Fibroblast of lung (primary cell): ENCODE measurements at regions not wholly inside any gene's neighbourhood (a gene's known extent, or its start where the extent isn't known, plus 50 kb on each side); places are given as distances from the start of the nearest gene placed in this dataset.
A peak's percentile ranks its signal among the peaks of the same experiment; 100 is the strongest.

Source experiments
- DNase-seq, 2 donors: peaks; one replicate each; pipeline versions ENCODE4 v3.0.0 to v3.0.0-alpha.2; 2010; ENCODE audit warnings: low read depth in 2 of 2
- H2AFZ ChIP-seq: 2 replicates; pipeline ENCODE4 v1.5.1; 2012; ENCODE audit warnings: low read length, control low read depth, inconsistent platforms
- H3K27ac ChIP-seq: 2 replicates; pipeline ENCODE4 v1.5.1; 2011; ENCODE audit warnings: low read length, control low read depth; ENCODE audit not compliant: insufficient read depth
- H3K27me3 ChIP-seq: 2 replicates; pipeline ENCODE4 v1.5.1; 2011; ENCODE audit warnings: mild to moderate bottlenecking, low read length; ENCODE audit not compliant: control insufficient read depth, insufficient read depth
- H3K36me3 ChIP-seq: 2 replicates; pipeline ENCODE4 v1.5.1; 2011; ENCODE audit warnings: low read length; ENCODE audit not compliant: control insufficient read depth, insufficient read depth
- H3K4me1 ChIP-seq: 2 replicates; pipeline ENCODE4 v1.5.1; 2011; ENCODE audit warnings: low read length; ENCODE audit not compliant: control insufficient read depth, insufficient read depth; ENCODE audit errors: extremely low read depth
- H3K4me2 ChIP-seq: 2 replicates; pipeline ENCODE4 v1.5.1; 2011; ENCODE audit warnings: low read length, control low read depth; ENCODE audit not compliant: insufficient read depth; ENCODE audit errors: extremely low read depth
- H3K4me3 ChIP-seq, 4 experiments: fragments of 200-600 bp in 1 of 4; sonication (generic) in 1 of 4; replicated peaks in 1 of 4; 2 replicates each; pipeline ENCODE4 v1.5.1; 2011 to 2016; ENCODE audit warnings: low read length in 4 of 4, low read depth in 3 of 4, mild to moderate bottlenecking in 3 of 4, control low read depth in 2 of 4, inconsistent platforms in 1 of 4, mixed read lengths in 1 of 4; ENCODE audit not compliant: insufficient read depth in 1 of 4; ENCODE audit errors: control extremely low read depth in 1 of 4
- H3K79me2 ChIP-seq: 2 replicates; pipeline ENCODE4 v1.5.1; 2012; ENCODE audit warnings: mild to moderate bottlenecking, low read length, inconsistent platforms; ENCODE audit not compliant: control insufficient read depth, insufficient read depth
- H3K9ac ChIP-seq: 2 replicates; pipeline ENCODE4 v1.5.1; 2011; ENCODE audit warnings: mild to moderate bottlenecking, low read length, control low read depth; ENCODE audit not compliant: insufficient read depth
- H3K9me3 ChIP-seq: 2 replicates; pipeline ENCODE4 v1.5.1; 2012; ENCODE audit warnings: low read depth, low read length; ENCODE audit not compliant: control insufficient read depth, insufficient read depth
- H4K20me1 ChIP-seq: 2 replicates; pipeline ENCODE4 v1.5.1; 2011; ENCODE audit warnings: low read length; ENCODE audit not compliant: control insufficient read depth, insufficient read depth; ENCODE audit errors: extremely low read depth
- CTCF ChIP-seq, 2 donors: IDR thresholded peaks in 1 of 2; conservative IDR thresholded peaks in 1 of 2; 1 replicate in 1 of 2; 2 replicates in 1 of 2; pipeline ENCODE4 v1.5.1; 2011 to 2012; ENCODE audit warnings: low read length in 2 of 2, control low read depth in 1 of 2, inconsistent platforms in 1 of 2, low read depth in 1 of 2, mild to moderate bottlenecking in 1 of 2
- EZH2 ChIP-seq: IDR thresholded peaks from 2 replicates; pipeline ENCODE4 v1.5.1; 2012; ENCODE audit warnings: low read length, control low read depth, mild to moderate bottlenecking; ENCODE audit errors: missing control alignments

GRCh38 chr2:221005338-221005737, 566.8 kb downstream of the EPHA4 start:
- Histone ChIP-seq H3K36me3 (no peaks in the 10 kb centered on the region), H3K79me2 (no peaks in the 10 kb centered on the region), H3K9ac (no peak overlapping the region), H4K20me1 (no peaks in the 10 kb centered on the region), H3K4me3 (no peak overlapping the region), H2AFZ (no peak overlapping the region), H3K4me2 (no peak overlapping the region), H3K27ac (no peak overlapping the region), H3K27me3 (no peaks in the 10 kb centered on the region), H3K9me3 (no peaks in the 10 kb centered on the region), H3K4me1 (no peaks in the 10 kb centered on the region)
- TF ChIP-seq EZH2 = no peak
- no peak for TF ChIP-seq CTCF (conservative IDR thresholded peaks at IDR 0.05 in 1 of 2, IDR thresholded peaks at IDR 0.05 in 1 of 2; ENCODE audit: low read depth in 1 of 2, low read length in 2 of 2)
- no peak for DNase-seq

- no peak overlapping the region for H3K4me3 ChIP-seq
- no peak for TF ChIP-seq CTCF (conservative IDR thresholded peaks at IDR 0.05 in 1 of 2, IDR thresholded peaks at IDR 0.05 in 1 of 2; ENCODE audit: low read depth in 1 of 2, low read length in 2 of 2)
- no peak for TF ChIP-seq EZH2
- H2AFZ ChIP-seq = no peak overlapping the region
- no peaks in the 10 kb centered on the region for H3K36me3 ChIP-seq
- H4K20me1 ChIP-seq = no peaks in the 10 kb centered on the region
- H3K4me1 ChIP-seq = no peaks in the 10 kb centered on the region
- DNase-seq = peak in 1 of 2 donors; percentile 6
- no peak overlapping the region for H3K4me2 ChIP-seq
- H3K79me2 ChIP-seq = no peaks in the 10 kb centered on the region
- no peak overlapping the region for H3K27ac ChIP-seq
- no peaks in the 10 kb centered on the region for H3K27me3 ChIP-seq
- no peaks in the 10 kb centered on the region for H3K9me3 ChIP-seq
- no peak overlapping the region for H3K9ac ChIP-seq
Observed at GRCh38 chr2:221006084-221006483, 566.0 kb downstream of the EPHA4 start.

GRCh38 chr2:221016551-221016950, 555.6 kb downstream of the EPHA4 start:
- no peaks in the 10 kb centered on the region for H3K4me1 ChIP-seq
- H4K20me1 ChIP-seq = no peaks in the 10 kb centered on the region
- no peaks in the 10 kb centered on the region for H3K9me3 ChIP-seq
- no peaks in the 10 kb centered on the region for H3K27me3 ChIP-seq
- DNase-seq = no peak
- H3K4me2 ChIP-seq = no peak overlapping the region
- H3K9ac ChIP-seq = no peak overlapping the region
- H3K4me3 ChIP-seq = no peak overlapping the region
- no peak for TF ChIP-seq CTCF (conservative IDR thresholded peaks at IDR 0.05 in 1 of 2, IDR thresholded peaks at IDR 0.05 in 1 of 2; ENCODE audit: low read depth in 1 of 2, low read length in 2 of 2)
- no peaks in the 10 kb centered on the region for H3K36me3 ChIP-seq
- H3K27ac ChIP-seq = no peak overlapping the region
- no peaks in the 10 kb centered on the region for H3K79me2 ChIP-seq
- no peak overlapping the region for H2AFZ ChIP-seq
